ENCODE measurements at regions not wholly inside any gene's neighbourhood (a gene's known extent, or its start where the extent isn't known, plus 50 kb on each side); places are given as distances from the start of the nearest gene placed in this dataset.
"Not testable (repeated sequence)": the region's sequence is repeated elsewhere in the genome, so short reads cannot be mapped to it uniquely, and the experiment has no call there.

DNA sequence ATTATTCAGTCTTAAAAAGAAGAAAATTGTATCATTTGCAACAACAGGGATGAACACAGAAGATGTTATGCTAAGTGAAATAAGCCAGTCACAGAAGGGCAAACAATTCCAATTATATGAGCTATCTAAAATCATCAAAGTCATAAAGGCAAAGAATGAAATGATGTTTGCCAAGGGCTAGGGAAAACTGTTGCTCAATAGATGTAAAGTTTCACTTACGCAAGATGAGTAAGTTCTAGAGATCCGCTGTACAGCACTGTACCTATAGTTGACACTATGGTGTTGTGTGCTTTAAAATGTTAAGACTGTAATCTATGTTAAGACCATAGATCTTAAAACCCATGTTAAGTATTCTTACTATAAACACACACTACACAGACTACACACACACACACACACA lies 904.6 kb upstream of the LRRN3 start:
- no peak for DNase-seq

DNA sequence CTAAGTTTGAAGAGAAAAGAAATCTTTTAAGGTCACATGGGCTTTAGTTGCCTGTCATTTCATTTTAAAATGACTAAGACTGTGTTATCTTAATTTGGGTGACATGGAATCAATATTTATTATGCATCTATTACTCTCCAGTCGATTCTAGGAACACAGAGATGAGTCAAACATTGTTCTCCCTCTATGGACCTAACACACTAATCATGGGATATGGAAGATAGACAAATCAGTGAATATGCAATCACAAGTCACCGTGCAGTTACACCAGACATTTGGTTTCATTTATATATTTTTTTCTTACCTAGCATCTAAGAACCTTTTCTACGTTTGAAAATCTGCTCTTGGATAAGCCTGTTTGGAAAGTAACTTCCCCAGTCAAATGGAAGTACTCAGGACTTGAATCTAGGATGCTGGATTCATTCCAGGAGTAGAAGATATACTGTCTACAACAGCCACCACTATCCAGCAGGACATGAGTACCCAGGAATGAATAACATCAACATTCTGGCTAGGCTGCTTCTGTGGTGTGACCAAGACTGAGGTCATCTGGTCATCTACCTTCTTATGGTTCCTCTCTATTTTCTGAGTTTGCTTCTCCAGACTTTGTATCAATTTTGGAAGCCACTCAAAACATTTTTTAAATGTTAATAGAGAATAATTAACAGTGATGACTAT lies 902.9 kb upstream of the LRRN3 start:
- no peak for DNase-seq

DNA sequence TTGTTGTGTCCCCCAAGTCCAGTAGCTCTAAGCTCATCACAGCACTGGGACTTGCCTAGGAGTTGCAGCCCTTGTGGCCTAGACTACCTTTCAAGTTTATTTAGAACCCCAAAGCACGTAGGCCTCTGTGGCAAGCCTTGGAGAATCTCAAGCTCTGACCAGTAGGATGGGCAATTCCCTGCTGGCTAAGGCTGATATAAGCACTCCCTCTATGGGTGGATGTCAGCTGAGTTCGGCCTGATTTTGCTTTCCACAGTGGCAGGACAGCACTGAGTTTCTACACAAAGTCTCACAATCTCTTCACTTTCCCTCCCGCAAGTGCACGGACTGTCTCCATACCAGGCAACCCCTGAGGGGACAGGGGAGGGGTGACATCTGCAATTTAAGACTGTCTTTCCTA lies 886.4 kb upstream of the LRRN3 start:
- no peak for DNase-seq

DNA sequence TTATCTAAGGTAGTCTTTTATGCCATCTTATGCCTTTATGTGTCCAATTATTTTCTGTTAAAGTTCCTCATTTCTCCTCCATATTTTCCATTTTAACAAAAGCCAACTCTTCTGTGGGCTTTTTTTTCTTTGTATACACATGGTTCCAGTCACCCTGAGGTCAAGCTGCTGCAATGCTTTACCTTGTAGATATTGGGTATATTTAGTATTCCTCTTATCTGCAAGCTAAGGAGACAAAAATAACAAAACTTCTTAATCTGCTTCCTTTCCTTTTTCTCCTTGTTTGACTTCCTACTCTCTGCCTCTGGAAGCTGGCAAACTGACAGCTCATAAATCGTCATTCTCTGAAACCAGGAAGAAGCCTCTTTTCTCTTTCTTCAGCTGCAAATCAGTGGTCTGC lies 885.0 kb upstream of the LRRN3 start:
- no peak for DNase-seq

DNA sequence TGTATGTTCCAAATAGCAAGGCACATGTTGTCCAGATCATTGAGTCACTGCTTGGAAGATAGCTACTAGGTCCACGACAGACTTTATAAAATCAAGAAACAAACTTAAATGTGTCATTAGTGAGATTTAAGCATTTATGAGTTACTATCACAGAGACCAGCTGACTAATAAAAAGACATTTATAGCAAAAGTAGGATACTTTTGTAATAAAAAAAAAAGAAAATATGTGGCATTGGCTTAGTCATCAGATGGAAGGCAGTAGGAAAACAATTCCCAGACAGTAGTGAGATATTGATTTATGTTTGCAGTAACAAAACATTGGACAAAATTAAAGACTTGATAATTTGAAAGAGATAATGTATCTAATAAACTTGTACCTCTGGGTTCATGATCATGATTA lies 881.0 kb upstream of the LRRN3 start:
- DNase-seq, result no peak

DNA sequence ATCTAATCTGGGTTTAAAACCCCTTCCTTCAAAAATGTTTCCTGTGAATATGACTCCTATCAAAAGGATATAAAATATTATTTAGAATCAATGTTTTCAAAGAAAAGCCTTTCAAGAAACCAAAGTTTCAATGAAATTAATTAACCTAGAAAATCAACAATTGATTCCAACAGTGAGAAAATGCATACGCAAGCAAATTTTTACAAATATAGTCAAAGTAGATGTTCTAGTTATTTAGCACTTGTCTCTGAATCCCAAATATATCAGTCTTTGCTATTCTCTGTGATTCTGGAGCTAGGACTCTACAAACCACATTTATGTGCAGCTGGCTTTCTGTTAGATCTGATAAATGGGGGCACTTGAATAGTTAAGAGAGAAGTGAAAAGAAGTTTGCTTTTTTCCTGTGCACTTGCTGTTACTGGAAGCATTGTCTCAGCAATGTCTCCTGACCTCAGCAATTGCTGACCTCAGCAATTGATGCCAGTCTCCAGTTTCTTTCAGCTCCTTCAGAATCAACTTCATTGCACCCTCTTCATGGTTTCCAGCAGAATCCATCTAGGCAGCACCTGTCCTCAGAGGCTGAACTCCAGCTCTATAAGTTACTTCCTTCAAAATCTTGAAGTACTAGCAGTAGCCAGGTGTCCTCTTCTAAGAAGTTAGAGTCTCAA lies 879.9 kb upstream of the LRRN3 start:
- DNase-seq, result no peak

DNA sequence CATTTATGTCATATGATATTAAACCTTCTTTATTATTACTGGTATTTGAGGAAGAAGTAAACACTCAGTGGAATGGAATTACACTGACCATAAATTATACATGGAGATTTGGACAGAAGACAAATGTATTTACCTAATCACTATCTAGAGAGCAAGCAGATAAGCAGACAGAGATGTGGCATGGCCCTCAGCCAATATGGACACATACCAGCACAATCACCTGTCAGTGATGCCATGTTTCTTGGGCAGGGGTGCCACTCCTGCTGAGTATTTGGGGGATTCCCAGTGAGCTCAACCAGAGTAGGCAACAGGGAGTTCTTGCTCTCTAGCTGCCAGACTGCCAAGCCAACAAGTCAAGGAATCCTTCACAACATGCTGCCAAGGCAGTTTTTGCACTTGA lies 866.3 kb upstream of the LRRN3 start:
- no peak for DNase-seq

DNA sequence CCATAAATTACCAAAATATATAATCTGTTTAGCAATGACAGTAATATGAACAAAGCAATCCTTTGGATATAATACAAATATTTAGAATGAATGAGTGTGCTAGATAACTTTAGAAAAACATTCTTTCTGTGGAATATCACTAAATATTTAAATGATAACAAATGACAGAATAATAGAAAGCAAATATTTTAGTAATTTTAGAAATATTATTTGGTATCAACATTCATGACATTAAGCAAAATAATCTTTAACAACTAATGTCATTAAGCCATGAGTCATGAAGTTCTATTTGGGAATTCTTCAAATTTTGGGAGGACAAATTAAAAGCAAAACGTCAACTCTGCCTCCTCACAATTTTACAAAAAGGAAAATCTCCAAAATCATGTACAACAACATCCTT lies 844.8 kb upstream of the LRRN3 start:
- DNase-seq, result no peak

DNA sequence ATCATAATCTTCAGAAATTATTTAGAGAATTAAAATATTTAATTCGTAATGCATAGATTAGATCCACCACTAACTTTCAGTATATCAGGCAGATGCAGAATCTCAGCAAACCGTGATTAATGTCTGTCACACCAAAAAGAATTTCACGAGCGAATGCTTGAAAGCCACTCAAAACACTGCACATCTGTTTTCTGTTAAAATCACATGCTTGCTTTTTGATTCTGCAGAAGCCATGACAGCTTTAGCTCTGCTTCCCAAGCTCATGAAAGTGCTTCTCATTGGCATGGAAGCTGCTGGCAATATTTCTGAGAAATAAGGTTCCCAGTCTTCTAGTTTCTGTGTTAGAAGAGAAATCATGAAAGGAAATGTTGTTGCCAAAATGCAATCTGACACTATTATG lies 837.8 kb upstream of the LRRN3 start:
- DNase-seq, result peak; percentile 39

DNA sequence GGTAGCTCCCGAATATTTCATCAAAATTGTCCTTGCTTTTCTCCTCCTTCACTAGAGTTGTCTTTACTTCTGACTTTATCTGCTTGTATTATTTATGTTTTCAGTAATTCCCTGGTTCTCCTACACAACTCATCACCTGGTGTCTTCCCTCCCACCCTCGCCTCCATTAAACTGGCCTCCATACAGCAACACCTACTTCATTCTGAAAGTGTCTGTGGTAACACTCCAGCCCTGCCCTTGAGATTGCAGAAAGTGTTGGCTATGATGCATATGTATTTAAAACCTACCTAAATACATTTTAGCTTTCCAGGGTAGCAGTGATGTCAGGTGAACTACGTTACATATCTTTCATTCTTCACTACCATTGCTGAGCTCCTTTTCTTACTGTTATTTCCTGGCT lies 833.3 kb upstream of the LRRN3 start:
- DNase-seq, result no peak

DNA sequence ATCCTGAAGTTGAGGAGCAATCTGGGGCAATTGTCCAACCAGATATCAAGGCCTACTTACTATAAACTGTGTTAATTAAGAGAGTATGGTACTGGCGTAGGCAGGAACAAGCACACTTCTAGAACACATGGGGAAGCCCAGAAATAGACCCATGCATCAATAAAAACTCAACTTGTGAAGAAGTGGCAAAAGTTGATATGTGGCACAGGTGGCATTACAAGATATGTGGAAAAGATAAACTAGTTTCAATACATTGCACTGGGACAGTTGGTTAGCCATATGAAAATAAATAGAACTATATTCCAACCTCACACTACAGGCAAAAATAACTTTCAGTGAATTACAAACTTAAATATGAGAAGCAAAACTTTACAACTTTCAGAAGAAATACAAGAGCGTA lies 828.7 kb upstream of the LRRN3 start:
- no peak for DNase-seq

DNA sequence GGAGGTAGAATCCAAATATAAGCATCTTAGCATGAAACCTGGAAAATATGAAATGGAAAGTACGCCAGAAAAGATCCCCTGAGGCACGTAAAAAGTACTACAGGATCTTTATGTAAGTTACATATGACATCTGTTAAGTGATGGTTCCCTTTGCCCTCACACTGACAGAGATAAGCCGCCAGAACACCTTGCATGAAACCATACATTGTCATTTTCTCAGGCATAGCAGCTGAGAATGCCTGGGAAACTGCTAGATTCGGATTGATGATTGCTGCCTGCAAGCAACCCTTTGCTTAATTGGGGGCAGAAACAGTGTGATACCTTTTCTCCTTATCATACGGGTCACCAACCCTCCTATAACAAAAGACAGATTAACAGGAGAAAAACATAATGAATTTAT lies 826.6 kb upstream of the LRRN3 start:
- DNase-seq, result no peak

DNA sequence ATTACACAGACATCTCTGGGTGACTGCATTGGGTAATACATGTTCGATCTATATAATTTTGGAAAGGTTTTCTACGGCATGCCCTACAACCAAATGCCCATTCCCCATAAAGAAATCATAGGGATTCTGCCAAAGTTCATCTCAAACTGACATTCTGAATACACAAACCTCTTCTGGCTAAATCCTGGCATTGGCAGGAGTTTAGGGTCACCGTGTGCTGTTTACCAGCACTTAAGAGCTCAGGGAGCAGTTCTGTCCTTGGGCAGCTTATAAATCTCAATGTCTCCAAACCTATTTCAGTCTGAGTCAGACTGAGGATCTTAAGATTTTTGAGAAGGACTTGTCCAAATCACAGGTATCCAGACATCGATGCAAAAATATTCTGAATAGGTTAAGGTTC lies 809.6 kb upstream of the LRRN3 start:
- DNase-seq, result no peak

DNA sequence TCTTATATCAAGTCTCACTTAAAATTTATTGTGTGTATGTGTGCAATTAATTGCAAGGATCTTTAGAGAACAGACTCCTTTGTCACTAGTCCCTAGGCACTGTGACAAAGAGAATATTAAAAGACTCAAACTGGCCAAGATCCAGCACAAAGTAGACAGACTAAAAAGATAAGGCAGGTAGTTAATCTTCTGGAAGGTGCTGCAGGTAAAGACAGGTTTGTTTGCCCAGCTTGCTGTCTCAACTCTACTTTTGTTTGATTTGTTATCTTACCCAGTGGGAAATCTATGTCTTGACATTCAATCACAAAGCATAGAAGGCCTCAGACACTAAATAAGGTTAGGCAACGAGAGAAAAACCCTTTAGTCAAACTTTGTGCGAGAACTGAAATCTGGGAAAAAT lies 807.9 kb upstream of the LRRN3 start:
- no peak for DNase-seq

DNA sequence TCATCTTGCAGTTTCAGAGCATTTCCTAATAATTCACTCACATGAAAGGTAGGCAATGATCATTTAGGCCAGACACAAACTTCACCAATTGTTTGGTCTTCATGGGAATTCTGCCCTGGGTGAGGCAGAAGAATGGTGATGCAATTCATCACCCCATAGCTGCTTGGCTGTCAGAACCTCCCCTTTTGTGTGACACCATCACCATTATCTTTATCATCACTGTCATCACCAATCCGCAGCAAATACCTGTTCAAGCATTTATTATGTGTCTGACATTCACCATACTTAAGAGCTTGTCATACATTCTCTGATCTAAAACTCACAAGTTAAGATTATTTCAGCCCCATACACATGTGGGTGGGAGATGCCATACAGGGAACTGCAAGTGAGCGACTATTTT lies 799.5 kb upstream of the LRRN3 start:
- DNase-seq, result no peak

DNA sequence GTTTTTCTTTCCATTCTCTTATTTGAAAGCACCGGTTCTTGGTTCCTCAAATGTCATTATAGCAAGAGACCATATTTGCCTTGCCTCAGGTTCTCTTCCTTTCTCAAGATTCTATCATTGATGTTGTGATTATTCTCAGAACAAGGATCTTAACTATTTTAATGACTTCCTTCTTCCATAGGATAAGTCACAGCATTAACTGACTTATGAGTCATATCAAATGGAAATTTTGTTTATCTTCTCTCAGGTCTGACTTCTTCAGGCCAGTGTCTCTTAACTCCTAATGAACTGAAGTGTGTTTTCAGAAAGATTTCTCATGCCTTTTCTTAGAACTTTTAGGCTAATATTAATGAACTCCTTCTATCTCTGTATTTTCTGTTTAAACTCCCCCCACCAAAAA lies 794.6 kb upstream of the LRRN3 start:
- no peak for DNase-seq

DNA sequence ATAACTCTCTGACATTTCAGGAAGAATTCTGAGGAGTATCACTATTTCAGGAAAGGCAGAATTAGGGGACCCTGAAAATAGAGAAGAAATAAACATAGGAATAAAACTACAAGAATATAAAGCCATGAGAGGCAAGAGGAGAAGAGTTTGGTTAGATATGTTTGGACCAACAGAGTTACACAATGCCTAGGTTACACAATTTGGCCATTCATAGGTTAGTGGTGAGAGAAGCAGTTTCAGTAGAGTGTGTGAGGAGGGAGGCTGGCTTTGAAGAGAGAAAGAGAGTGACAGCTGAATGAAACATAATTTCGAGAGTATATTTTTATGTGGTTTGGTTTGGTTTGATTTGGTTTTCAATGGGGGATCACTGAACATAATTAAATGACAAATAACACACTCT lies 783.2 kb upstream of the LRRN3 start:
- no peak for DNase-seq

DNA sequence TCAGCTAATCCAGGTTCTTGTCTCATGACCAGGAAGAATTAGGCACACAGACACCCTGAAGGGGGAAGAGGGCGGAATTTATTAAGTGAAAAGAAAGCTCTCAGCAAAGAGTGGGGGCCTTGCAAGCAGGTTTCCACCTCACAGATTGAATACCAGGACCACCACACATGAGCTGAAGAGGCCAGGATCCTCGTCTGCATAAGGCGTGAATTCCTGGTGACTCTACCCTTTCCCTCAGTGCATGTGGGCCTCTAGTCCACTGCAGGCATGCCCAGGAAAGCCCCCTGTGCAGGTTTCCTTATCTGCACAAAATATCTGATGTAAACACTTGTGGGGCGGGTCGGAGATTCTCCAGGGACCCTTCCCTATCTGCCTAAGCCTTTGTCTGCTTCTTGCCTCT lies 782.1 kb upstream of the LRRN3 start:
- DNase-seq, result no peak

DNA sequence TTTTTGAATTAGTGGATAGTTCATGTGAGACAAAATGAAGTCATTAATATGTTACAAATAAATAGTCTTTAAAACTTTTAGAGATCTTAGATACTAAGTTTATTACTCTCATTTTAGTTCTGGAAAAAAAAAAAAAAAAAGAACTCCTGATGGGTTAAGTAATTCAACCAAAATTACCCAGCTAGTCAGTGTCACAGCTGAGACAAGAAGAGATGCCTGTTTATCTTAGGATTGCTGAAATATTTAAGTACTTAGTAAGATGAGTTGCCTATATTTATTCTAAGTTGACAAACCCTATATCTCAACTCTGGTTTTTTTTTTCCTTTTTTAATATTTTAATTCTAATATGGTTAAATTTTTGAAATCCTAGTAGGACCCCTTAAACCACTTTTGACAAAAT lies 781.0 kb upstream of the LRRN3 start:
- DNase-seq, result no peak

DNA sequence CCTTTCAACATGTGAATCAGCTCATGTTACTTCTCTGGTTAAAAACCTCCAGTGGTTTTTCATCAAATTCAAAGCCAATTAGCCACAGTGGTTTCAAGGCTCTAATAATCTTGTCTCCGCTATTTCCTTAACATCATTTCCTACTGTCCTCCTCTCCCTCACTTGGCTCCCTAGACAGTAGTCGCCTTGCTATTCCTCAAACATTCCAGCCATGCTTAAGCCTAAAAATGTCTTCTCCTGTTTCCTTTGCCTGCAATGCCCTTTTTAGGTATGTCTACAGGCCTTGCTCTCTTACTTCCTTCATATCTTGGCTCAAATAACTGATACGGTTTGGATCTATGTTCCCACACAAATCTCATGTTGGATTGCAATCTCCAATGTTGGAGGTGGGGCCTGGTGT lies 779.4 kb upstream of the LRRN3 start:
- DNase-seq, result no peak

DNA sequence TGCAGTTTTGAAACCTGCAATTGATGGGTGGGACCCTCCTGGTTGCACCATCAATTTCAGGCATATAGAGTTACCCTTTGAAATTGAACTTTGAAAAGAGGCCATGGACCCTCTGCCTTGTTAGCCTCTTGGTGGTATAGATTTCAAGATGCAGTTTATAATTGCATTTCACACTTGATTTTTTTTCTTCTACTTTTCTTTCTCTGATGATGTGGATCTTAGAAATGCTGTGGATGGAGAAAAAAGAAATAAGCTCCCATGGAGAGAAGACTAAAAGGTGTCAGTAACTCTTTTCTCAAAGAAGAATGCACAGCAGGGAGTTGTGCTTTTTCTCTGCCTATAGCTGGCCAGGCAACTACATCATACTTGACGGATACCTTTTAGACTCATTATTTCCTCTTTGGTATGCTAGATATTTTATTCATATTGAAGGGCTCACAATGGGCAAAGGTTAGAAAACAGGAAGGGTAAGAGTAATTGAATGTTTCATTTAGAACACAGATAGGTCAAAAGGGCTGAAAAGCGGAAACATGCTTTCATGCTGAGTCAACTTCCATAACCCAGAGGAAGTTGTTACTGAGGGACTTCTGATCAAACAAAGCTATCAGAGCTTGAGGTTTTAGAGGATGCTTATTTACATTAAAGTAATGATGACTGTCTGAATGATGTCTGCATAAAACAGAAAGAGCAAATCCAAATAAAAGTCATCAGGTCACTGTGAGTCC lies 773.2 kb upstream of the LRRN3 start:
- DNase-seq, result no peak

DNA sequence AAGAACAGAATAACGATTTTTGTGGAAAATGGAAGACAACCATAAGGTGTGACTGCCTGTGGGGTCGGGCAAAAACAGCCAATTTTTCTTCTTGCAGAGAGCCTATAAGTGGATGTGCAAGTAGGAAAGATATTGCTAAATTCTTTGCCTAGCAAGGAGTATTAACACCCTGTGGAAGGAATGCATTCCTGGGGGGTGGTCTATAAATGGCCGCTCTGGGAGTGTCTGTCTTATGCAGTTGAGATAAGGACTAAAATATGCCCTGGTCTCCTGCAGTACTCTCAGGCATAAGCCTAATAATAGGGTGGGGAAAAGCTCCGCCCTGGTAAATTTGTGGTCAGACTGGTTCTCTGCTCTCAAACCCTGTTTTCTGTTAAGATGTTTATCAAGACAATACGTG lies 770.6 kb upstream of the LRRN3 start:
- not testable (repeated sequence) for DNase-seq

DNA sequence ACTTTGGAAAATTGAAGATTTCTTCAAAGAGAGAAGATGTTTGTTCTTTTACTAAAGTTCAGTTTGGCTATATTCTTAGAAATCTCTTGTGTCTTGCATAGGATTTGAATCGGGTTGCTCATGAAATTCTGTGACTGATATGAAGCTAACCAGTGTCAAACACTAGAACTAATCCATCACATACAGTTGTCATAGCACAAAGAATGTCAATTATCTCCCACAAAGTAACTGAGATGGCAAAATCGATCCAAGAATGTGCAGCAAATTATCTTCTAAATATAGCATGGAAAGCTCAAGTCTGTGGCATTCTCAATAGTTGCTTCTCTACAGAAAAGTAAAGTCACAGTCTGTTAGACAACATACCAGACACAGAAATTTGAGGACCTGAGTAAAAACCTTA lies 768.1 kb upstream of the LRRN3 start:
- no peak for DNase-seq

DNA sequence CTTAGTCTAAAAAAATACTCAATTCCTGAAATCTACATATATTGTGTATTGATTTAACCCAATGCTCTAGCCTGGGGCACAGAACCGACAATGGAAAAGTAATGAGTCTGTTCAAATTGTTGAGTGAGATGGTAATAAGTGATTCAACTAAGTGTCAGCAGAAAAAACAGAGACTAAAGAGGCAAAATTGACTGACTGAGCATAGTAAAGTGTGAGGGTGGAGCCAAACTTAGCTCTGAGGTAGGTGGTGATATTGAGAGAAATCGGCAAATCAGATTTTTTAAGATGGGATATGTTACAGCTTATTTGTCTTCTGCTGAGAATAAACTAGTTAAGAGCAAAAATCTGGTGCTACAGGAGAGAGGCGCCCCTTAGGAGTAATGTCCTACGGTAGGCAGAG lies 764.0 kb upstream of the LRRN3 start:
- no peak for DNase-seq

DNA sequence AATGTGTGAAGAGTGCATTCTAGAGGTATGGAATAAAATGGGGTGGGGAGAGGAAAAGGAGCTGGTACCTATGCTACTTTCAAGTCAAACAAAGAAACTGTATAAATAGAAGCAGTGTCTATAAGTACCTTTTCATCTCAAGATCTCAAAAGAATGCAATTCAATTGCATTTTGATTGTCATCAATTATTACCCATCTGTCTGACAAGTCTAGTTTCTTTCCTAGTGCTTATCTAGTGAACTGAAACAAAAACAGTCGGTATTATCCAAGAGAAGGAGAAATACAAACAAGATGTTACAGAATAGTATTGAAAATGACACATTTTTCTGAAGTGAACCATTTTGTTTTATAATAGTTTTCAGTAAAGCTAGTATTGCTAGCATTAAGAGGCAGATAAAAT lies 754.5 kb upstream of the LRRN3 start:
- DNase-seq, result no peak

Data from right hindlimb (tissue), 1 donor.